ENCODE measurements at regions not wholly inside any gene's neighbourhood (a gene's known extent, or its start where the extent isn't known, plus 50 kb on each side); places are given as distances from the start of the nearest gene placed in this dataset.
"Not testable (repeated sequence)": the region's sequence is repeated elsewhere in the genome, so short reads cannot be mapped to it uniquely, and the experiment has no call there.

GRCh38 chr1:192516776-192517297, 58.7 kb upstream of the RGS1 start:
- Histone ChIP-seq H3K36me3 (ENCODE audit: insufficient read depth, low read length) (no peaks in the 10 kb centered on the region), H3K27me3 (ENCODE audit: insufficient read depth, low read depth, low read length) (no peaks in the 10 kb centered on the region), H3K4me2 (ENCODE audit: low read length) (no peak overlapping the region), H2AFZ (ENCODE audit: low read depth, low read length) (no peak overlapping the region), H3F3A (ENCODE audit: insufficient read depth, low read length, poor library complexity, severe bottlenecking) (no peaks in the 10 kb centered on the region), H3K79me2 (replicated peaks; ENCODE audit: insufficient read depth, low read length) (no peaks in the 10 kb centered on the region), H4K20me1 (ENCODE audit: insufficient read depth) (no peaks in the 10 kb centered on the region), H3K27ac (ENCODE audit: low read length) (no peak overlapping the region), H3K4me3 (ENCODE audit: low read length) (no peak overlapping the region), H3K9ac (ENCODE audit: low read length) (no peak overlapping the region), H3K9me2 (ENCODE audit: insufficient read depth, low read length) (no peaks in the 10 kb centered on the region), H3K9me3 (ENCODE audit: low read length) (no peaks in the 10 kb centered on the region)
- TF ChIP-seq TAF1 (IDR thresholded peaks at IDR 0.05; ENCODE audit: low read depth), result no peak
- no peak for TF ChIP-seq EZH2 (IDR thresholded peaks at IDR 0.05; ENCODE audit: borderline replicate concordance, insufficient read depth, low read length, poor library complexity, severe bottlenecking)
- TF ChIP-seq RAD21 (conservative IDR thresholded peaks at IDR 0.05), result no peak
- no peak for TF ChIP-seq REST (IDR thresholded peaks at IDR 0.05; ENCODE audit: borderline replicate concordance)
- no peak for TF ChIP-seq CTCF (IDR thresholded peaks at IDR 0.05; ENCODE audit: poor library complexity, severe bottlenecking)
- TF ChIP-seq POLR2AphosphoS5 (IDR thresholded peaks at IDR 0.05), result no peak
- TF ChIP-seq EP300 (conservative IDR thresholded peaks at IDR 0.05; ENCODE audit: poor library complexity, severe bottlenecking), result no peak
- no peak for TF ChIP-seq MXI1 (conservative IDR thresholded peaks at IDR 0.05; ENCODE audit: poor library complexity, severe bottlenecking)
- TF ChIP-seq SMC3 (conservative IDR thresholded peaks at IDR 0.05; ENCODE audit: poor library complexity), result no peak

- H2AFZ ChIP-seq (ENCODE audit: low read depth, low read length); H3K4me3 ChIP-seq (ENCODE audit: low read length); H3K4me2 ChIP-seq (ENCODE audit: low read length); H3F3A ChIP-seq (ENCODE audit: insufficient read depth, low read length, poor library complexity, severe bottlenecking); H3K27me3 ChIP-seq (ENCODE audit: insufficient read depth, low read depth, low read length); H3K9me2 ChIP-seq (ENCODE audit: insufficient read depth, low read length); H3K9me3 ChIP-seq (ENCODE audit: low read length); H4K20me1 ChIP-seq (ENCODE audit: insufficient read depth); H3K36me3 ChIP-seq (ENCODE audit: insufficient read depth, low read length); H3K9ac ChIP-seq (ENCODE audit: low read length); H3K79me2 ChIP-seq (replicated peaks; ENCODE audit: insufficient read depth, low read length); H3K27ac ChIP-seq (ENCODE audit: low read length): not testable (repeated sequence)
Measured at GRCh38 chr1:192517716-192518355, 57.7 kb upstream of the RGS1 start.
